PC-9 (cell line): ENCODE measurements at regions not wholly inside any gene's neighbourhood (a gene's known extent, or its start where the extent isn't known, plus 50 kb on each side); places are given as distances from the start of the nearest gene placed in this dataset.

Source experiments
- BruUV-seq: library from RNA; stranded (reverse); fragments of 400-500 nt; replicated peaks from 2 replicates; lab custom pipeline; 2021; lab: Mats Ljungman, UMichigan
- CTCF ChIA-PET: fragments of 300-600 bp; sonication (Branson Sonifier 250); formaldehyde crosslinking; loops from one replicate; lab custom pipeline; 2022; ENCODE audit warnings: antibody characterized with exemption; lab: Charles Lee
- POLR2A ChIA-PET: fragments of 300-600 bp; sonication (Branson Sonifier 250); formaldehyde crosslinking; loops from one replicate; lab custom pipeline; 2022; ENCODE audit warnings: antibody characterized with exemption; ENCODE audit not compliant: unreplicated experiment; lab: Charles Lee
- DNase-seq, 2 experiments: peaks; one replicate each; pipeline versions ENCODE4 v3.0.0 to v3.0.0-alpha.2; 2015 to 2022; ENCODE audit warnings: mixed read lengths in 1 of 2
- H2AFZ ChIP-seq: fragments of 200-600 bp; sonication (generic); 2 replicates; pipeline ENCODE4 v1.8.1; 2017; ENCODE audit warnings: antibody characterized with exemption
- H3F3A ChIP-seq: fragments of 200-600 bp; sonication (generic); 2 replicates; pipeline ENCODE4 v1.8.1; 2017; ENCODE audit warnings: antibody characterized with exemption, mild to moderate bottlenecking, low read depth; ENCODE audit not compliant: insufficient read depth
- H3K27ac ChIP-seq: fragments of 200-600 bp; sonication (generic); 2 replicates; pipeline ENCODE4 v1.6.1; 2016; ENCODE audit warnings: mixed run types
- H3K27me3 ChIP-seq: fragments of 200-600 bp; sonication (generic); 2 replicates; pipeline ENCODE4 v1.6.1; 2016; ENCODE audit warnings: low read depth, mixed run types; ENCODE audit not compliant: insufficient read depth
- H3K36me3 ChIP-seq: fragments of 200-600 bp; sonication (generic); 2 replicates; pipeline ENCODE4 v1.6.1; 2016; ENCODE audit warnings: low read depth, mixed run types
- H3K4me1 ChIP-seq: fragments of 200-600 bp; sonication (generic); replicated peaks from 2 replicates; pipeline ENCODE4 v1.6.1; 2016; ENCODE audit warnings: mixed run types; ENCODE audit not compliant: insufficient read depth
- H3K4me2 ChIP-seq: fragments of 200-600 bp; sonication (generic); 2 replicates; pipeline ENCODE4 v1.6.1; 2017; ENCODE audit warnings: mixed run types
- H3K4me3 ChIP-seq: fragments of 200-600 bp; sonication (generic); 2 replicates; pipeline ENCODE4 v1.6.1; 2016; ENCODE audit warnings: mixed run types
- H3K79me2 ChIP-seq: fragments of 200-600 bp; sonication (generic); 2 replicates; pipeline ENCODE4 v1.6.1; 2017; ENCODE audit warnings: low read depth, mixed run types
- H3K9me2 ChIP-seq: fragments of 200-600 bp; sonication (generic); 2 replicates; pipeline ENCODE4 v1.8.1; 2017; ENCODE audit warnings: mild to moderate bottlenecking; ENCODE audit not compliant: insufficient read depth
- H3K9me3 ChIP-seq: fragments of 200-600 bp; sonication (generic); 2 replicates; pipeline ENCODE4 v1.8.1; 2016; ENCODE audit warnings: low read depth; ENCODE audit not compliant: insufficient read depth
- H4K20me1 ChIP-seq: fragments of 200-600 bp; sonication (generic); 2 replicates; pipeline ENCODE4 v1.8.1; 2017; ENCODE audit not compliant: insufficient read depth
- CTCF ChIP-seq: fragments of 200-600 bp; sonication (generic); conservative IDR thresholded peaks from 2 replicates; pipeline ENCODE4 v1.6.1; 2017; ENCODE audit warnings: mixed run types, antibody characterized with exemption, mild to moderate bottlenecking, moderate library complexity
- EZH2 ChIP-seq: fragments of 200-600 bp; sonication (generic); IDR thresholded peaks from 2 replicates; pipeline ENCODE4 v1.8.0; 2017; ENCODE audit warnings: antibody characterized with exemption, low read depth
- intact Hi-C: fragments of 100-400 bp; cut with micrococcal nuclease; formaldehyde crosslinking; loops from one replicate; pipeline ENCODE4 v1.10.0; 2022; ENCODE audit not compliant: unreplicated experiment

DNA sequence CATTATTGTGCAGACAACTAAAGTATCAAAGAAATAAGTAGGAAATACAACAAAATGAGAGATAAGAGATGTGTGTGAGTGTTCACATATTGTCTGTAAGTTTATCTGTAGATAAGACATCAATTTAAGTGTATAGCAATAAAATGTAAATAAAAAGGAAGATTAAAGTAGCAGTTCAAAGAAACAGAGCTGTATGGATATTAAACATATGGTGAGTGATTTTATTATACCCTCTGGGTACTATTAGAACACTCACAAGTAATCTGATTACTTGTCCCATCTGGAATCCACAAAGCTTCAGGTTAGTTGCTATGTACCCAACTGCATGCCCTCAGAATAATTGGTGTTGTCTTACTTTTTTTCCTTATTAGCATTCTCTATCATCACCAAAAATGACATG is 747.9 kb upstream of the ADGRL3 start:
- Histone ChIP-seq H3K27me3 (no peaks in the 10 kb centered on the region), H3K9me2 (no peaks in the 10 kb centered on the region), H3F3A (no peaks in the 10 kb centered on the region), H3K9me3 (no peaks in the 10 kb centered on the region), H3K4me3 (no peak overlapping the region), H3K36me3 (no peaks in the 10 kb centered on the region), H4K20me1 (no peaks in the 10 kb centered on the region), H3K4me1 (no peaks in the 10 kb centered on the region), H3K27ac (no peak overlapping the region), H3K79me2 (no peaks in the 10 kb centered on the region), H3K4me2 (no peak overlapping the region), H2AFZ (no peak overlapping the region)
- no peak for DNase-seq
- TF ChIP-seq CTCF: no peak
- TF ChIP-seq EZH2: no peak
- POLR2A ChIA-PET: no interaction called here
- no TSS peak for BruUV-seq
- CTCF ChIA-PET: no interaction called here
- intact Hi-C loops: no loop called here

DNA sequence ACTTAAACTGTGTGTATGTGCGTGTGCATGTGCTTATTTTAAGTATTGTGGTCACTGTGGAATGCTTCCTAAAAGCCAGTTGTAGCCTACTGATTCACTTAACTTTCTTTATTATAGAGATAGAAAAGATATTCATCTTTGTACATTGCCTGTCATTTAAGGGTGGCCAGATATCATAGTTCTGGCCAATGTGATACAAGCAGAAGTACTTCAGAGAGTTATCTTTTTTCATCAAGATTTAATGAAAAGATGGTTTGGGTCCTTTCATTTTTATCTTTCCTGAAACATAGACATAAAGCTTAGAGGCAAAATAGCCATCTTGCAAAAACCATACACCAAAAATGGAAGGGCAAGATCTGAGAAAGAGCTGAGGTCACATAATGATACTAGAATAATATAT is 744.7 kb upstream of the ADGRL3 start:
- no TSS peak for BruUV-seq
- CTCF ChIA-PET: no interaction called here
- Histone ChIP-seq H3K36me3 (no peaks in the 10 kb centered on the region), H3F3A (no peaks in the 10 kb centered on the region), H3K27me3 (no peaks in the 10 kb centered on the region), H3K27ac (no peak overlapping the region), H3K9me2 (no peaks in the 10 kb centered on the region), H3K4me2 (no peak overlapping the region), H4K20me1 (no peaks in the 10 kb centered on the region), H3K4me1 (no peaks in the 10 kb centered on the region), H3K79me2 (no peaks in the 10 kb centered on the region), H3K4me3 (no peak overlapping the region), H3K9me3 (no peaks in the 10 kb centered on the region), H2AFZ (no peak overlapping the region)
- no peak for DNase-seq
- POLR2A ChIA-PET: no interaction called here
- TF ChIP-seq CTCF (no peak), EZH2 (no peak)
- intact Hi-C loops: no loop called here

DNA sequence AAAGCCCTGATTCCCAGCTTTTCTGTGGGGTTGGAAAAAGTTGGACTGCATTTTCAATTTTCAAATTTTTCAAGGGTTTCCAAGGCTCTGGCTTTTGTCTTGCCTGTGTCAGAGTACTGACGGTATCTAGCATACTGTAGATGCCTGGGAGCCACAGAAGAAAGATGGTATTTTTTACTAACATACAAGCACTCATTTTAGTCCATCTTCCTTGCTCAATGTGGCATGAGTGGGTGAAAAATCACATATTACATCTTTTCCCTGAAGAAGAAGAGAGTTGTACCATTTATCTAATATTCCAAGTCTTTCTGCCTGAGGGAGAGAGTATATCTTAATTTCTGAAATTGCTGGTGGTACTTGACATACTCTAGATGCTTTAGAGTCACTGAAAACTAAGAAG is 738.6 kb upstream of the ADGRL3 start:
- DNase-seq: no peak
- Histone ChIP-seq H3K9me2 (no peaks in the 10 kb centered on the region), H3K9me3 (no peaks in the 10 kb centered on the region), H3K4me1 (no peaks in the 10 kb centered on the region), H3K4me3 (no peak overlapping the region), H3K4me2 (no peak overlapping the region), H3K36me3 (no peaks in the 10 kb centered on the region), H3K79me2 (no peaks in the 10 kb centered on the region), H3F3A (no peaks in the 10 kb centered on the region), H4K20me1 (no peaks in the 10 kb centered on the region), H3K27ac (no peak overlapping the region), H2AFZ (no peak overlapping the region), H3K27me3 (no peaks in the 10 kb centered on the region)
- intact Hi-C loops: no loop called here
- TF ChIP-seq CTCF: no peak
- TF ChIP-seq EZH2: no peak
- ChIA-PET POLR2A (no interaction called here), CTCF (no interaction called here)
- BruUV-seq: no TSS peak
